HS-5 (cell line): ENCODE measurements at regions not wholly inside any gene's neighbourhood (a gene's known extent, or its start where the extent isn't known, plus 50 kb on each side); places are given as distances from the start of the nearest gene placed in this dataset.
"Not testable (repeated sequence)": the region's sequence is repeated elsewhere in the genome, so short reads cannot be mapped to it uniquely, and the experiment has no call there.

ENCODE experiments used
- DNase-seq: peaks from one replicate; pipeline ENCODE4 v3.0.0-alpha.2; 2012; ENCODE audit warnings: low read depth

DNA sequence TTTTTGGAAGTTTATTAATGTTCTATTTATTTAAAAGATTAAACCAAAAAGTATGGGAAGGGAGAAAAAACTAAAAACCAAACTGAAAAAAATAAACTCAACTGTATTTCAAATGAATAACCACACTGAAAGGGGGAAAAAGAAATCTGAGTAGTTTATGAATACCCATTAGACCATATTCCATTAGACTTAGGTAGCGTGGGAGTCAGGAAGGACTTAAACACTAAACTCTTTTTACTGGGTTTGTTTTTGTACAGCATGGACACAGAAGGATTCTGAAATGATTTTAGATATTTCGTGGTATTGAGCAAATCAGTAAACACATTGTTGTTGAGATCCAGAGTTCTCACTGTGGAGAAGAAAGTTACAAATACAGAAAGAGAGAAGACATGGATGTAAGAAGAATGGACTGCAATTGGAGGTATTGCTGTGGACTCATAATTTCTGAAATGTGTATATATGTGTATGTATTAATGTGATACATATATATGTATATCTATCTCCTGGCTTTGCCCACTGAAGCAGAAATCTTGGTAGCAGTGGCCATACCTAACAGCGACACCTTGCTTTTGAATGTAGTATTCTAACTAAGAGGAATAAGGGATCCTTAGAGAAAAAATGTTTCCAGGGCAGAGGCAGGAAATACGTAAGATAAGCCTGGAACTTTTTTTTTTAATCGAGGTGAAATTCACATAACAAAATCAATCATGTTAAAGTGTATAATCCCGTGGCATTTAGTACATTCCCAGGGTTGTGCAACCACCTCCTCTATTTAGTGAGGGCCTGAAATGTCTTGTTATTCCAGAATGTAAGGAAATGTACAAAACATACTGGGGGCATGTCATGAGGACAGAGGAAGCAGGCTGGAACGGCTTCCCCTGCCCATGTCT lies 228.8 kb downstream of the SMARCA2 start:
- no peak for DNase-seq

DNA sequence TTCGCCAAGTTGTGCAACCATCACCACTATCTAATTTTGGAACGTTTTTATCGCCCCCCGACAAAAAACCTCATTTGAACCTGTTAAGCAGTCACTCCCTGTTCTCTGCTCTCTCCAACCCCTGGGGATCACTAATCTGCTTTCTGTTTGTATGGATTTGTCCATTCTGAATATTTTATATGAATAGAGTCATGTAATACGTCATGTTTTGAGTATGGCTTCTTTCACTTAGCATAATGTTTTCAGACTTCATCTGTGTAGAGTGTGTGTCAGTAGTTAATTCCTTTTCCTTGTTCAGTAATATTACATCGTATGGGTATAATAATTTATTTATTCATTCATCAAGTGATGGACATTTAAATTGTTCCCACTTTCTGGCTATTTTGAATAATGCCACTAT lies 232.2 kb downstream of the SMARCA2 start:
- DNase-seq: no peak

DNA sequence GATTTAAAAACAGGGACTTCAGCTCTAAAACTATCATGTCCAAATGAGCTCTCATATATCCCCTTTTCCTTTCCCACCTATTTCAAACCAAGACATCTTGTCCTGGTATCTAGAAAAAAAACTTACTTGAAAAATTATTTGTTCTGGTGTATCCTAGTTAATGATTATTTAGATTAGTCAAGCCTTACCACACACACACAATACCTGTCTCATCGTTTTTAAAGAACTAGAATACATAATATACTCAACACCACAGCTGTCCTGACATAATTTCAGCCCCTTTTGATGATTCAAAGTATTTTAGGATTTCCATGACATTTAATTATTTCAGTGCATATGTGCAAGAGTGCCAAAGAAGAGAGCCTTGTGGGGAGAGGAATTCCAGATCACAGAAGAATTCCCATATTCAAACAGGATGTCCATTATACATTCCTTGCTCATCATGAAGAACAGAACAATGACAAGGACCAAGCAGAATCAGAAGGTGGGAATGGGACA lies 233.7 kb downstream of the SMARCA2 start:
- DNase-seq: no peak

DNA sequence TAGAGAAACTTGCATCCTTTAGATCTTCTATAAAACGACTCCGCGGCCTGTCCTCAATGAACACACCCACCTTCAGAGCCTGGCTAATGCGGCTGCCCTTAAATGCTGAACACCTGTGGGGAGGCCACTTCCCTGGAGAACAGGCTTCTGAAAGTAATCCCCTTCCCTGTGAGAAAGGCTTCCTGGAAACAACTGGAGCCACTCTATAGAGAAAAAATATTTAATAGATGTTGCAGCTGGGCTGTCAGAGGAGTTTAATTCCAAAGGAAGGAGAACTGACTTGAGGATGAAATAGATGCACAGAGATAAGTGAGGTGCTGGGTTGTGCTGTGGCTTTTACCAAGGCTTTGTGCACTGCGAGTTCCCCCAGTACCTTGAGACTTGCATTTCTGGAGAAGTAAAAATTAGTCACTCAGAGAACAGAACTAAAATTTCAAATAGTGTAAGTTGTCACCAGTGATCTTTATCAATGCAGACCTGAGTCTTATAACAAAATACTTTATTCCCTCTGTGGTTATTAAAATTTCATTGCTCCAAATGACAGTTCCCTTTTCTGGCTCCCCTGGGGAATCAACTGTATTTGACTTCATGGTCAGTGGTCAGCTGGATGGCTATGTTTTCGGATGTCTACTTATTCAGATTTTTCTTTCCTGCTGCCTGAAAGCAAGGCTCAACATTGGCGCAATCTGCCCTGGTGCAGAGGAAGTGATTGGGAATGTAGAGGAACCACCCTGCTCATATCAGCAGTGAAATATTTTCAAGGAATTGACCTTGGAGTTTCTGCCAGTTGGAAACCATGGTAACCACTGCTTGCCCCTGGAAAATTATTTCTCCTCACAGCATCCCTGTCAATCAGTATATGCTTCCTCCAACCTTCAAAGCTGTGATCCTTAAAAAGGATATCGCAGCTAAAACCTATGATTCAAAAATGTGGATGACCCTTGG lies 238.8 kb downstream of the SMARCA2 start:
- DNase-seq: no peak

DNA sequence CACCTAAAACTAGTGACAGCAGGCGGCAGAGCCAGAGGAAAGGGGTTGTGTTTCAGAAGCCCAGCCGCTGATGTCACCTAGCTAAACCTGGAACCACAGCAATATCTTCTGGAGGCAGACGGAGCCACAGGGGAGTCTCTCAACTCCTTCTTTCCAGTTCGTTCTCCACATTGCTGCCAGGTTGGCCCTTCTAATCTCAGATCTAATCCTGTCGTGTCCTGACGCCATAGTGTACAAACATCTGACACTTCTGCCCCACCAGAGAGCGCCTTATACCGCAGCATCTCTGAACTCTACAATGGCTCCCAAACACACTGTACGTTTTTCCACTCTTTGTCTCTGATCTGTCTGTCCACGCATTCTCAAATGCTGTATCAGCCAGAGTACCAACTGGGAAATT lies 240.0 kb downstream of the SMARCA2 start:
- no peak for DNase-seq

DNA sequence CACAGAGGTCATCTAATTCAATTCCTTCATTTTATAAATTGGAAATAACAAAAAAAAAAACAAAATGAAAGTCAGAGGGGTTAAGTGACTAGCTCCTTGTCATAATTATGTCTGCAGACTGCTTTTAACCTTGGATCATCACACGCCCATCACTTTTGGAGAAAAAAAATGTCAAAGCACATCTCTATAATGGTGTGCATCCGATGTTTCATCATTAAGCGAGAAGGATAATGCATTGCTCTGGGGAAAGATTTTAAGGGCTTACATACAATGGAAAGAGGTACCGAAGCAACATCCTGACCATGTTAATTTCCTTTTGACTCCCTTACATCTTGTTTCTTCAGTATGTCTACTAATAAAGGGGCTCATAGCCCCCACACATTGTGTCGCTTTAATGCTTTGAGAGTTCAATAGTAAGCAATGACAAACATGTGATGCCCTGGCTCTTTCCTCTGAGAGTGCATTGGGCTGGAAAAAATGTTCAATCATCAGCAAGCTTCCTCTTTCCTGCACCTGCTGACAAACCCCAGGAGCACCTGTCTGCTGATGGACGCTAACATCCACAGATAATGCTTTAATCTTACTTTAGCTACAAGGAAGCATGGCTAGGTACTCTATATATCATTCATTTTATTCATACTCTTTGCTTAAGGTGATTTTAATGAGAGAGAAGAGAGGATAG lies 242.2 kb downstream of the SMARCA2 start:
- DNase-seq: no peak

DNA sequence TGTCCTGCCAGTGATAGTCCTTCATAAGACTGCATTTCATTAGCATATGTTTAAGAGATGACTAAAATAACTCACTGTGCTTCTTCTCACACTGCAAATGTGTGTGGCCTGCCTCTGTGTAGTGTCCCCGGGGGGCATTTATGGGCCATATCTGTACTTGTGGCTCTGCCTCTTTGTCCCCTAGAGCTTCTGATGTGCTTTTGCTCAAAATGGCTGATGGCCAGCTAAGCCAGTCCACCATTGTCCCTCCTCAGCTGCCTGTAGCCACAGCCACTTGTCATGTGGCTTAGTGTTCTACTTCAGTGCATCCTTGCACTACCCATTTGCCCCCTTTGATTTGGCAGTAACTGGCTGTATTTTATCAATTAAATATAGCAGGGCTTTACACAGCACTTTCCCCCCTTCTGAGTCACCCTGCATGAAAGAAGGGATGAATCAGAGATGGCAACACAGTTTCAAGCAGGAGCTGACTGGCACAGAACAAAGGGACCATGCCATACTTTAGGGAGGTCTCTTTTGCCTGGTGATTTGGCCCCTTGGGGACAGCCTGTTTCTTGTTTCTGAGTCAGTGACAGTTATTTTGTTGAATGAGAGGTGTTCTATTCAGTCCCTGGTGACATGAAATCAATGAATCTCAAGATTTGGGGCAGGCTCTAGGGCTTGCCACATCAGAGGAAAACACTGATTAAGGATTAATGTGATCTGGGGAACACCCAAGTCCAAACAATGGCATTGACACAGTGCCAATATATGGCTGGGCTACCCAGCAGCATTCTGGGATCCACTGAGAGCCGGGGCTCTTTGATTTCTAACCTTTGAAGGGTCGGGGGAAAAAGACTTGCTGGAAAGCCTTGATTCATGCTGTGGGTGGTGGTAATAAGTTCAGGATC lies 245.5 kb downstream of the SMARCA2 start:
- peak; percentile 34 for DNase-seq

DNA sequence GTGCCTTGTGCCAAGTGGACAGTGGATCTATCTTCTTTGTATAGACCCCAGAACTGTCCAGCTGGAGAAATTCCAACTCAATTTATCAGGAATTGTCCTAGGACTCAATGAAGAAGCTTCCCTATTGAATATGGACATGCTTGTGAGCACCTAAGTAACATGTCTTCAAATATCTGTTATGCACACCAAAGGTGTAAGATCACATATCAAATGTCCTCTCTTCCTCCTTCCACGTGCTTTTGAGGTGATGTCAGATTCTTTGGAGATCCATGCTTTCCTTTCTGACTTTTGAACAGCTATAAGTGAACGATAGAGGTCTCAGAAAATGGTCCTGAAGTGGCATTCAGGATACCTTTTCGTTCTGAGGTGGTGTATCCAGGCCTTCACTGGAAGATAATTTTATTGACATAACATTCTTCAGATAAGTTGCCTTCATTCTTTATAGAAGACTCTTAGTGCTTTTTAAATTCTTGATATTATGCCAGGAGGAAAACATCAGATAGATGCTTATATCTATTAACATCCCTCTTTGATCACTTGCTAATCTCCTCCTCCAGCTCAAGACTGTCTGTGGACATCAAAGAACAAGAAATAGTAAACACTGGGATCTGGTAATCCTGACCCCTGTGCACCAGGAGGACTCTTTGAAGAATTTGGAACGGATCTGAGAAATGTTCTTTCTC lies 246.4 kb downstream of the SMARCA2 start:
- no peak for DNase-seq

DNA sequence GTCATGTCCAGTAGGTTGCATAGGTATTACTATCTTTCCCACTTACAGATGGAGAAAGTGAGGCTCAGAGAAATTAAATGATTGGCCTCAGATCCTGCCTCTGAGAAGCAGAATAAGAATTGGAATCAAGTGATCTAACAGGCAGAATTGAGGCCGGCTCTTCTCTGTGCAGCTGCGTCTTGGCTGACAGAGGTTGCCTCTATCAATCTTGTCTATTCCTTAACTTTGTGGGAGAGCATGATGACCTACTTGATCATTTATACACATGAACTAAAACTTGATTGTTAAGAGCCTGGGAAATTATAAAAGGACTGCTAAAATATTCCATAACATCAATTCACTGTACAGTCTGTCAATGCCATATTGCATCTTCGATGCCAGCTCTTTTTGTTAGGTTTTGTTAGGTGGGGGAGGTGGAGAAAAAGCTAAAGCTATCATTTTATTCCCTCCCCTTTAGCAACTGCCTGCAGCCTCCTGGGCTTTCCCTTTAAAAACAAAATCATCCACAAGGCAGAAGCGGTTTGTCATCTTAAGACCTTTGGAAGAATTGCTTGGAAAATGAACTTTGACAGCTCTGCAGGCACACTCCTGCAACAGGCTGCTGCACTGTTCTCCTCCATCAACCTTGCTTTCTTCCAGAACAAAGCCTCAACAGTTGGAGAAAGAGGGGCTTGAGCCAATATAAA lies 247.4 kb downstream of the SMARCA2 start:
- no peak for DNase-seq

DNA sequence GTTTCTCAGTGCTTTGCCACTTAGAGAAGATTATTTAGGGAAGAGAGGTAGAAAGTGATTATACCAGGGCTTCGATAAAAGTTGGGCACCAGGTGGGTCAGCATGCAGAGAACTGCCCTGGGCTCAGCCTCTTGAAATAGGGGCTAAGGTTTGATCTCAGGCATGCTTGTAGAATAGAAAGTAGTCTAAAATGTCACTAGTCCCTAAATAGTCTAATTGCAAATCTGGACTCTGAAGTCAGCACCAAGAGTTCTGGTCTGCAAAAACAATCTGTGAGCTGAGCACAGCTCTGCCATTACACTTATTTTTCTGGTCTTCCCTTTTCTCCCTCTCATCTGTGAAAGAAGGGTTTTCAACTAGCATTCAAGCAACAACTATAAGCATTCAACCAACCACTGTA lies 248.0 kb downstream of the SMARCA2 start:
- no peak for DNase-seq

DNA sequence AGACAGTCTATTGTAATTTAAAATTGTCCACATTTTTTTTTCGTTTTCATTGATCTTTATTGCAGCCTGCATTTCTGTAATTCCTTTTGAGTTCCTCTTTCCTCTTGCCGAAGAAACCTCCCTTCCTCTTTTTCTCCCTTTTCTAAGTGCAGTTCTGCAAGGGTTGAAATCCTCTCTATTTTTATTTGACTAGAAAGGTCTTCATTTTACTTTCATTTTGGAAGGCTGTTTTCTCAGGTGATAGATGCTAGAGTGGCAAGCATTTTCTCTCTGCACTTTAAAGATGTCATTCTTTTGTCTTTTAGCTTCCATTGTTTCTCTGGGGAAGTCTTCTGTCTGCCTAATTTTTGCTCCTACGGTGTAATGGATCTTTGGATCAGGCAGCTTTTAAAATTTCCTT lies 248.5 kb downstream of the SMARCA2 start:
- DNase-seq: no peak

DNA sequence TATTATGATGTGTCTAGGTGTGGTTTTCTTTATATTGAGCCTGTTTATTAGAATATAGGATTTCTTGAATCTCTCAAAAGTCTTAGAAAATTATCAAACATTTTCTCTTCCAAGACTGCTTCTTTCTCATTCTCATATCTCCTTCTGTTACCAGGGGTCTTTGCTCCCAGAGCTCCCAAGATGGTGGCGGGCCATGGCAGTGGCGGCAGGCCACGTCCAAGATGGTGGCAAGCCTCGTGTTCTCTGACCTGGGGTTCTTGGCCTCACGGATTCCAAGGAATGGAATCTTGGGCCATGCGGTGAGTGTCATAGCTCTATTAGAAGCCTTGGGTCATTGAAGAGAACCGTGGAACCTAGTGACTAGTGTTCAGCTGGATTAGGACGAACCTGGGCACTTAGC lies 248.9 kb downstream of the SMARCA2 start:
- DNase-seq: no peak

DNA sequence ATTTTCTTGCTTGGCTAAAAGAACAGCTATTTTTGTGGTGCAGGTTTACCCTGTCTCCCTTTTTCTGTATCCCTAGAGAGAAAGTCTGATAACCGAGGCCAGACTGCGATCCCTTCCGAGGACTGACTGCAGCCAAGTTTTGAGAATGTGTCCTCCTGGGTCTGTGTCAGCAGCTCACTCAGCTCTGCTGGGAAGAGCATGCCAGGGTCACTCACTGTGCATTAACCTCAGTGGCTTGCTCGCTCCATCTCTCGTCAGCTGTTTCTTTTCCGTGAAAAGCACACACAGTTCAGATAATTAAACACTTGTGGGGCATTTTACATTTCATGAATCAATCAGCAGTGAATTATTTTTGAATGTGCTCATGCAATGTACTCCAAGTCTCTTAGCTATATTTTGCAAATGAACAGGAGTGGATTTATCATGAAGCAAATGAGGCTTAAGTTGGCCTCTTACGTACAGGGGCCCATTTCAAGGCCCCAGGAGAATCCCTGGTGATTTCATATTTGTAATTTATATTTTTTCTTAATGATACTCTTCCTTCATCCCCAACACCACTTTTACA lies 252.1 kb downstream of the SMARCA2 start:
- no peak for DNase-seq

DNA sequence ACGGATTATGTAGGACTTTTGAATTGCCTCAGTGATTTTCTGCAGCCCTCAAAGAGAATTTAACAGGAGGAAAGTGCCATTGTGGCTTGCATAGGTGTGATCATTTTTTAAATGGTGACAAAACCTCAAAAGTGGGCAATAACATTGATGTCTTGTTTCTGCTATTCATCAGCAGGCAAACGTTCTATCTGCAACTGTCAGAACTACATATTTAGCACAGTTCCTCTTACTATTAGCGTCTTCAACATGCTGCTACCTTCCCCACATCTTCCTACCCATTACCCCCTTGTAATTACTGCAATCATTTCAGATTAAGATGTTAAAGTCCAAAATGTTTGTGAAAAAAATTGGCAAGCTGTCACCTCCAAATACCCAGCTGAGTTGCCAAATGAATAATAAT lies 254.6 kb downstream of the SMARCA2 start:
- DNase-seq: no peak

DNA sequence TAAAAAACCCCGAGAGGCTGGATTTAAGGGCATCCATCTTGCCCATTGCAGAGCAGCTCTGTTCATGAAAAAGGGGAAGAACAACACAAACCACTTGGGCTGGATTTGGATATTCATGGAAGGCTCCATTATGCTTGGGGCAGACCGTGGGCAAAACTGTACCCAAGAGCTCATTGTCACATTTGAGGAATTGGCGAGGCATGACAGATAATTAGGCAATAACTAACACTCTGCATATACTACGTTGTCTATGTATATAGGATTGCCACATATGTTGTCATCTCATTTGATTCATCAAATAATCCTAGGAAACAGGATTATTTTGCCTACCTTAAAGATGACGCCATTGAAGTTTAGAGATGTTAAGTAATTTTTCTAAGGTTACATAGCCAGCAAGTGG lies 255.4 kb downstream of the SMARCA2 start:
- DNase-seq: no peak

DNA sequence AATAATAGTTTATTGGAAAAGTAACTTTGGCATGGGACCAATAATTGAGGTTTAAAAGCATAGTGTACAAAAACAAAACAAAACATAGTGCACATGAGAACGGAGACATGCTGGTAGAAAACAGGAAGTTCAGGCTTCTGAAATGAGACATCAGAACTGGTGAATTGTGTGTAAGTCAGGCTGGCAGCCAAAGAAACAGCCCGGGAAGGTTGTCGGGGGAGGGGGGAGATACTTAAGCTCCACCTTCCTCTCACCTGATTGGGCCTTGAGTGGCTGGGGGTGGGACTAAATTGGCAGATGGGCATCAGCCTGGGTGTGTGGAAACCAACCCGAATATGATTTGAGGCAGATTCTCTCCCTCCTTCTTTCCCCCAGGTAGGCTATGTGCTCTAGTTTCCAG lies 256.3 kb downstream of the SMARCA2 start:
- no peak for DNase-seq

DNA sequence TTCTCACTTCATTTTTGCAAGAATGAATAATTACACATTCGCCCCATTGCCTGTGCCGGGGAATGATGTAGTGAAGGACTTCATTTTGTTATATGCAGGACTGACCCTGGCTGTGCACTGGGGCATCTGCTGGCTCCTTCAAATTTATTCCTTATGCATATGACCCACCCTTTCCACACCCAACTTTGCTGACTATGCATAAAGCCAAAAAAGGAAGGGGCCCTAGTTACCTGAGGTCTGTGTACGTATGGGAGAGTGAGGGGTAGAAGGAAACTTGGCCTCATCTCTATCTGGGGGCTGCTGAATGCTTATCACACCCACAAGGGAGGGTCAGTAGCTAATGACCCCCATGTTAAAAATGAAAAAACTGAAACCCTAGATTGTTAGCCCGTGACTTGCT lies 259.6 kb downstream of the SMARCA2 start:
- no peak for DNase-seq

DNA sequence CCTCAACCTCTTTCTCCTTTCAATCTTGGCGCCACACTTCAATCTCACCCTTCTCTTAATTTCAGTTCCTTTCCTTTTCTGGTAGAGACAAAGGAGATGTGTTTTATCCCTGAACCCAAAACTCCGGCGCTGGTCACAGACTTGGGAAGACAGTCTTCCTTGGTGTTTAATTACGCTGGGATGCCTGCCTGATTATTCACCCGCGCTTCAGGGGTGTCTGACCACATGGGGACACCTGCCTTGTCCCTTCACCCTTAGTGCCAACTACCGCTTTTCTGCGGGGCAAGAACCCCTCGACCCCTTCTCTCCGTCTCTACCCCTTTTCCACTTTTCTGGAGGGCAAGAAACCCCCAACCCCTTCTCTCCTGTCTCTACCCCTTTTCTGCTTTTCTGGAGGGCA lies 261.1 kb downstream of the SMARCA2 start:
- DNase-seq: no peak

DNA sequence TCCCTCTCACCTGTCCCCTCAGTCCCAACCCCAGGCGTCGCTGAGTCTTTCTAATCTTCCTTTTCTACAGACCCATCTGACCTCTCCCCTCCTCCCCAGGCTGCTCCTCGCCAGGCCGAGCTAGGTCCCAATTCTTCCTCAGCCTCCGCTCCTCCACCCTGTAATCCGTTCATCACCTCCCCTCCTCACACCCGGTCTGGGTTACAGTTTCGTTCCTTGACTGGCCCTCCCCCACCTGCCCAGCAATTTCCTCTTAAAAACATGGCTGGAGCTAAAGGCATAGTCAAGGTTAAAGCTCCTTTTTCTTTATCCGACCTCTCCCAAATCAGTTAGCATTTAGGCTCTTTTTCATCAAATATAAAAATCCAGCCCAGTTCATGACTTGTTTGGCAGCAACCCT lies 262.0 kb downstream of the SMARCA2 start:
- DNase-seq: not testable (repeated sequence)

DNA sequence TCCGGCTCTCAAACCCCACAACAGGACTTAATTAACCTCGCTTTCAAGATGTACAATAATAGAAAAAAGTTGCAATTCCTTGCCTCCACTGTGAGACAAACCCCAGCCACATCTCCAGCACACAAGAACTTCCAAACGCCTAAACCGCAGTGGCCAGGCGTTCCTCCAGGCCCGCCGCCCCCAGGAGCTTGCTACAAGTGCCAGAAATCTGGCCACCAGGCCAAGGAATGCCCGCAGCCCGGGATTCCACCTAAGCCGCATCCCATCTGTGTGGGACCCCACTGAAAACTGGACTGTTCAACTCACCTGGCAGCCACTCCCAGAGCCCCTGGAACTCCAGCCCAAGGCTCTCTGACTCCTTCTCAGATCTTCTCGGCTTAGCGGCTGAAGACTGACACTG lies 262.5 kb downstream of the SMARCA2 start:
- DNase-seq: not testable (repeated sequence)
